SK-N-SH (cell line): ENCODE measurements at regions not wholly inside any gene's neighbourhood (a gene's known extent, or its start where the extent isn't known, plus 50 kb on each side); places are given as distances from the start of the nearest gene placed in this dataset.

Source experiments
- CTCF ChIA-PET: fragments of 300-600, 350-600 bp; formaldehyde crosslinking; extraction: SDS; loops from one replicate; lab custom pipeline; 2021; lab: Yijun Ruan, JAX
- POLR2A ChIA-PET: fragments of 350-600 bp; sonication (Branson Sonifier 250); formaldehyde crosslinking; extraction: SDS; loops from one replicate; lab custom pipeline; 2020; ENCODE audit warnings: antibody characterized with exemption, inconsistent platforms; lab: Yijun Ruan, JAX
- DNase-seq: peaks from one replicate; pipeline ENCODE4 v3.0.0; 2012
- H2AFZ ChIP-seq: fragments of 200-600 bp; sonication (generic); 2 replicates; pipeline ENCODE4 v1.8.1; 2016; ENCODE audit warnings: antibody characterized with exemption, mild to moderate bottlenecking, low read depth
- H3F3A ChIP-seq: fragments of 200-600 bp; sonication (generic); replicated peaks from 2 replicates; pipeline ENCODE3; 2016; ENCODE audit warnings: antibody characterized with exemption, mild to moderate bottlenecking; ENCODE audit not compliant: insufficient read depth
- H3K27ac ChIP-seq, 2 experiments: fragments of 200-500 bp in 1 of 2; fragments of 200-600 bp in 1 of 2; sonication (Bioruptor generic) in 1 of 2; sonication (generic), shearing (Covaris generic) in 1 of 2; 2 replicates each; pipeline versions ENCODE4 v1.5.1 to v1.6.1; 2014 to 2016; ENCODE audit warnings: low read depth in 2 of 2, inconsistent platforms in 1 of 2, low read length in 1 of 2, mild to moderate bottlenecking in 1 of 2, mixed read lengths in 1 of 2
- H3K27me3 ChIP-seq: fragments of 200-600 bp; sonication (generic), shearing (Covaris generic); 2 replicates; pipeline ENCODE4 v1.6.1; 2016; ENCODE audit warnings: mixed run types; ENCODE audit not compliant: insufficient read depth
- H3K36me3 ChIP-seq, 2 experiments: fragments of 200-500 bp in 1 of 2; fragments of 200-600 bp in 1 of 2; sonication (Bioruptor generic) in 1 of 2; sonication (generic) in 1 of 2; replicated peaks in 1 of 2; 2 replicates each; pipeline versions ENCODE3 to v1.5.1; 2014 to 2016; ENCODE audit warnings: low read length in 1 of 2, mild to moderate bottlenecking in 1 of 2; ENCODE audit not compliant: insufficient read depth in 2 of 2, control insufficient read depth in 1 of 2
- H3K4me1 ChIP-seq, 2 experiments: fragments of 200-500 bp in 1 of 2; fragments of 200-600 bp in 1 of 2; sonication (Bioruptor generic) in 1 of 2; sonication (generic), shearing (Covaris generic) in 1 of 2; 2 replicates each; pipeline versions ENCODE4 v1.5.1 to v1.6.1; 2014 to 2016; ENCODE audit warnings: low read depth in 1 of 2, low read length in 1 of 2, mixed run types in 1 of 2; ENCODE audit not compliant: insufficient read depth in 2 of 2, control insufficient read depth in 1 of 2
- H3K4me2 ChIP-seq: fragments of 200-600 bp; sonication (generic), shearing (Covaris generic); 2 replicates; pipeline ENCODE4 v1.6.1; 2017; ENCODE audit warnings: mixed run types
- H3K4me3 ChIP-seq, 2 experiments: fragments of 200-500 bp in 1 of 2; fragments of 200-600 bp in 1 of 2; sonication (Bioruptor generic) in 1 of 2; sonication (generic), shearing (Covaris generic) in 1 of 2; 2 replicates each; pipeline versions ENCODE4 v1.5.1 to v1.8.1; 2014 to 2016; ENCODE audit warnings: low read depth in 2 of 2, inconsistent platforms in 1 of 2, low read length in 1 of 2, mild to moderate bottlenecking in 1 of 2, mixed read lengths in 1 of 2, moderate library complexity in 1 of 2
- H3K79me2 ChIP-seq: fragments of 200-600 bp; sonication (generic); 2 replicates; pipeline ENCODE4 v1.8.1; 2017; ENCODE audit warnings: mild to moderate bottlenecking; ENCODE audit not compliant: insufficient read depth
- H3K9ac ChIP-seq: fragments of 200-600 bp; sonication (generic); 2 replicates; pipeline ENCODE4 v1.6.1; 2017; ENCODE audit warnings: mixed run types
- H3K9me2 ChIP-seq: fragments of 200-600 bp; sonication (generic); 2 replicates; pipeline ENCODE4 v1.6.1; 2017; ENCODE audit warnings: mixed run types
- H3K9me3 ChIP-seq: fragments of 200-600 bp; sonication (generic); 2 replicates; pipeline ENCODE4 v1.6.1; 2017; ENCODE audit warnings: mixed run types, mild to moderate bottlenecking, moderate library complexity
- H4K20me1 ChIP-seq: fragments of 200-600 bp; sonication (generic); 2 replicates; pipeline ENCODE4 v1.6.1; 2017; ENCODE audit warnings: mild to moderate bottlenecking, mixed run types; ENCODE audit not compliant: insufficient read depth
- CTCF ChIP-seq: fragments of 200-600 bp; sonication (generic); IDR thresholded peaks from 2 replicates; pipeline ENCODE4 v1.6.1; 2017; ENCODE audit warnings: antibody characterized with exemption, mild to moderate bottlenecking, moderate library complexity
- ELF1 ChIP-seq: IDR thresholded peaks from 2 replicates; pipeline ENCODE4 v1.4.0; 2012
- EP300 ChIP-seq, 2 experiments: IDR thresholded peaks; 2 replicates each; pipeline versions ENCODE4 v1.4.0 to v1.6.1; 2012; ENCODE audit warnings: borderline replicate concordance in 1 of 2, low read depth in 1 of 2, low read length in 1 of 2
- GABPA ChIP-seq: IDR thresholded peaks from 2 replicates; pipeline ENCODE4 v1.4.0; 2012; ENCODE audit warnings: low read depth, mild to moderate bottlenecking
- GATA2 ChIP-seq: sonication (generic); formaldehyde crosslinking; IDR thresholded peaks from 2 replicates; pipeline ENCODE4 v1.5.0; 2020; ENCODE audit warnings: mild to moderate bottlenecking, missing genetic modification reagents
- IRF3 ChIP-seq: fragments of 150-350 bp; IDR thresholded peaks from 2 replicates; pipeline ENCODE4 v1.6.1; 2016; ENCODE audit warnings: mild to moderate bottlenecking, low read depth, low read length
- JUND ChIP-seq: IDR thresholded peaks from 2 replicates; pipeline ENCODE4 v1.4.0; 2012
- PBX3 ChIP-seq: IDR thresholded peaks from 2 replicates; pipeline ENCODE4; 2012
- RAD21 ChIP-seq: IDR thresholded peaks from 2 replicates; pipeline ENCODE4 v1.6.1; 2012; ENCODE audit warnings: mild to moderate bottlenecking, low read length
- RCOR1 ChIP-seq: fragments of 150-350 bp; IDR thresholded peaks from 2 replicates; pipeline ENCODE4 v1.6.1; 2017; ENCODE audit warnings: antibody characterized with exemption, low read length
- RXRA ChIP-seq: IDR thresholded peaks from 2 replicates; pipeline ENCODE4 v1.4.0; 2012; ENCODE audit warnings: low read depth, mild to moderate bottlenecking, borderline replicate concordance
- SIN3A ChIP-seq: IDR thresholded peaks from 2 replicates; pipeline ENCODE4 v1.6.1; 2012; ENCODE audit warnings: low read depth, mild to moderate bottlenecking, low read length, moderate library complexity, borderline replicate concordance
- TAF1 ChIP-seq: IDR thresholded peaks from 2 replicates; pipeline ENCODE4 v1.6.1; 2012; ENCODE audit warnings: low read depth, mild to moderate bottlenecking, low read length, moderate library complexity, borderline replicate concordance
- TCF12 ChIP-seq: IDR thresholded peaks from 2 replicates; pipeline ENCODE4 v1.4.0; 2012
- TEAD4 ChIP-seq: IDR thresholded peaks from 2 replicates; pipeline ENCODE4 v1.4.0; 2012; ENCODE audit warnings: mild to moderate bottlenecking, borderline replicate concordance; ENCODE audit not compliant: insufficient read depth
- YY1 ChIP-seq: IDR thresholded peaks from 2 replicates; pipeline ENCODE4 v1.4.0; 2012; ENCODE audit warnings: low read depth, mild to moderate bottlenecking
- WGBS: methylation state at CpG from one replicate; pipeline ENCODE4 v1.1.6; 2017; ENCODE audit warnings: low lambda C conversion rate; 5-methylcytosine and 5-hydroxymethylcytosine counted together
- TF ChIP-seq, protein P1 (sequence below): IDR thresholded peaks from 2 replicates; pipeline ENCODE4 v1.6.1; 2012; ENCODE audit warnings: mild to moderate bottlenecking, low read depth, low read length, moderate library complexity
- TF ChIP-seq, protein P2 (sequence below): fragments of 150-350 bp; IDR thresholded peaks from 2 replicates; pipeline ENCODE4 v1.6.1; 2017; ENCODE audit warnings: antibody characterized with exemption, low read length, low read depth, borderline replicate concordance

GRCh38 chr20:8972963-8973705 lies 95.8 kb upstream of the PLCB4 start:
- WGBS: 83% methylated on average over 4 of the region's 4 CpGs
- no peak for DNase-seq
- Histone ChIP-seq H3K4me1 (no peaks in the 10 kb centered on the region), H3K27me3 (no peaks in the 10 kb centered on the region), H3K36me3 (no peaks in the 10 kb centered on the region), H3K79me2 (no peaks in the 10 kb centered on the region), H3K9me3 (no peaks in the 10 kb centered on the region), H3K9ac (no peak overlapping the region), H3F3A (no peaks in the 10 kb centered on the region), H4K20me1 (no peaks in the 10 kb centered on the region), H3K27ac (no peak overlapping the region), H2AFZ (peak overlapping the region; percentile 68; the same call in 1 of the 2 replicates), H3K4me2 (no peak overlapping the region), H3K4me3 (no peak overlapping the region), H3K9me2 (no peaks in the 10 kb centered on the region)
- POLR2A ChIA-PET: no interaction called here
- CTCF ChIA-PET: interaction anchor here (1.0 kb wide), 1 partner anchor 30 kb away, joined by 3 read pairs; no protein-coding TSS in a partner anchor
- TF ChIP-seq RXRA: no peak
- no peak for TF ChIP-seq ELF1
- no peak for TF ChIP-seq RAD21
- no peak for TF ChIP-seq PBX3
- TF ChIP-seq, protein P1, sequence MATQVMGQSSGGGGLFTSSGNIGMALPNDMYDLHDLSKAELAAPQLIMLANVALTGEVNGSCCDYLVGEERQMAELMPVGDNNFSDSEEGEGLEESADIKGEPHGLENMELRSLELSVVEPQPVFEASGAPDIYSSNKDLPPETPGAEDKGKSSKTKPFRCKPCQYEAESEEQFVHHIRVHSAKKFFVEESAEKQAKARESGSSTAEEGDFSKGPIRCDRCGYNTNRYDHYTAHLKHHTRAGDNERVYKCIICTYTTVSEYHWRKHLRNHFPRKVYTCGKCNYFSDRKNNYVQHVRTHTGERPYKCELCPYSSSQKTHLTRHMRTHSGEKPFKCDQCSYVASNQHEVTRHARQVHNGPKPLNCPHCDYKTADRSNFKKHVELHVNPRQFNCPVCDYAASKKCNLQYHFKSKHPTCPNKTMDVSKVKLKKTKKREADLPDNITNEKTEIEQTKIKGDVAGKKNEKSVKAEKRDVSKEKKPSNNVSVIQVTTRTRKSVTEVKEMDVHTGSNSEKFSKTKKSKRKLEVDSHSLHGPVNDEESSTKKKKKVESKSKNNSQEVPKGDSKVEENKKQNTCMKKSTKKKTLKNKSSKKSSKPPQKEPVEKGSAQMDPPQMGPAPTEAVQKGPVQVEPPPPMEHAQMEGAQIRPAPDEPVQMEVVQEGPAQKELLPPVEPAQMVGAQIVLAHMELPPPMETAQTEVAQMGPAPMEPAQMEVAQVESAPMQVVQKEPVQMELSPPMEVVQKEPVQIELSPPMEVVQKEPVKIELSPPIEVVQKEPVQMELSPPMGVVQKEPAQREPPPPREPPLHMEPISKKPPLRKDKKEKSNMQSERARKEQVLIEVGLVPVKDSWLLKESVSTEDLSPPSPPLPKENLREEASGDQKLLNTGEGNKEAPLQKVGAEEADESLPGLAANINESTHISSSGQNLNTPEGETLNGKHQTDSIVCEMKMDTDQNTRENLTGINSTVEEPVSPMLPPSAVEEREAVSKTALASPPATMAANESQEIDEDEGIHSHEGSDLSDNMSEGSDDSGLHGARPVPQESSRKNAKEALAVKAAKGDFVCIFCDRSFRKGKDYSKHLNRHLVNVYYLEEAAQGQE: no peak
- TF ChIP-seq JUND: no peak
- no peak for TF ChIP-seq TAF1
- TF ChIP-seq TEAD4: no peak
- no peak for TF ChIP-seq GABPA

DNA sequence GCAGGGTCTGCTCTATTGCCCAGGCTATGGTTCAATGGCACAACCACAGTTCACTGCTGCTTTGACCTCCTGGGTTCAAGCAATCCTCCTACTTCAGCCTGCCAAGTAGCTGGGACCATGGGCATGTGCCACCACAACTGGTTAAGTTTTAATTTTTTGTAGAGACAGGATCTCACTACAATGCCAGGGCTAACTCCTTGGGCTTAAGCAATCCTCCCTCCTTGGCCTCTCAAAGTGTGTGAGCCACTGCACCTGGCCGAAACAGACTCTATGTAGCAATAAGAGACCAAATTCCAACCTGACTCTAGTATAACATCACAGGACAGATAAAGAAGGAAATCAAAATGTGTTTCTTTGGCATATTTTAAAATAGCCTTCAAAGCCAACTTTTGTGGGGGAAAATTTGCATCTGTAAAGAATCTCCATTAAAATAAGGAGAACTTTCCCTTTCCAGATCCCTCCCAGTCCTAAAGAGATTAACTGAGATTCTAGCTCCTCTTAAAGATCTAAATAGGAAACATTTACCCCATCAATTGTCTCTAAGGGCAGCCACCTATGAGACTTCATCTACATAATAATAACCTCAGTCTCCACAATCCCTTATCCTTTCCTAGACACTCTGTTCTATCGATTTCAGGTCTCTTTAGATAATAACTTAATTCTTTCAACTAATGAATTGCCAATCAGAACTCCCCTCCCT lies 94.7 kb upstream of the PLCB4 start:
- H3K27me3 ChIP-seq: no peaks in the 10 kb centered on the region
- no peak overlapping the region for H3K27ac ChIP-seq
- WGBS: 46% methylated on average over 2 of the region's 2 CpGs
- H3K9me2 ChIP-seq: no peaks in the 10 kb centered on the region
- H2AFZ ChIP-seq: no peak overlapping the region
- H3K36me3 ChIP-seq: no peaks in the 10 kb centered on the region
- ChIA-PET CTCF (no interaction called here), POLR2A (no interaction called here)
- no peak overlapping the region for H3K4me3 ChIP-seq
- no peaks in the 10 kb centered on the region for H3K79me2 ChIP-seq
- H4K20me1 ChIP-seq: no peaks in the 10 kb centered on the region
- H3K4me2 ChIP-seq: no peak overlapping the region
- no peaks in the 10 kb centered on the region for H3K4me1 ChIP-seq
- no peaks in the 10 kb centered on the region for H3F3A ChIP-seq
- H3K9me3 ChIP-seq: no peaks in the 10 kb centered on the region
- no peak for DNase-seq
- no peak overlapping the region for H3K9ac ChIP-seq
- TF ChIP-seq IRF3 (no peak), YY1 (no peak), ELF1 (no peak), RXRA (no peak), TCF12 (no peak), CTCF (no peak), GATA2 (CRISPR knock-in tag) (no peak), EP300 (IDR thresholded peaks at IDR 0.05; ENCODE audit: borderline replicate concordance in 1 of 2, low read depth in 1 of 2, low read length in 1 of 2) (no peak), SIN3A (no peak), RCOR1 (no peak)
- TF ChIP-seq, protein P2, sequence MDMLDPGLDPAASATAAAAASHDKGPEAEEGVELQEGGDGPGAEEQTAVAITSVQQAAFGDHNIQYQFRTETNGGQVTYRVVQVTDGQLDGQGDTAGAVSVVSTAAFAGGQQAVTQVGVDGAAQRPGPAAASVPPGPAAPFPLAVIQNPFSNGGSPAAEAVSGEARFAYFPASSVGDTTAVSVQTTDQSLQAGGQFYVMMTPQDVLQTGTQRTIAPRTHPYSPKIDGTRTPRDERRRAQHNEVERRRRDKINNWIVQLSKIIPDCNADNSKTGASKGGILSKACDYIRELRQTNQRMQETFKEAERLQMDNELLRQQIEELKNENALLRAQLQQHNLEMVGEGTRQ: no peak
